Stimulated activated naive CD8-positive, alpha-beta T cell treated with anti-CD3 and anti-CD28 coated beads, Interleukin-15, amount 100 ng/mL, for 72 hours (primary cell): ENCODE measurements at regions not wholly inside any gene's neighbourhood (a gene's known extent, or its start where the extent isn't known, plus 50 kb on each side); places are given as distances from the start of the nearest gene placed in this dataset.
"Not testable (repeated sequence)": the region's sequence is repeated elsewhere in the genome, so short reads cannot be mapped to it uniquely, and the experiment has no call there.

Experiments
- ATAC-seq: fragments of 150-1000 bp; cut with Tn5 transposase; 2 replicates; pipeline ENCODE4 v1.10.0; 2021; ENCODE audit warnings: mild to moderate bottlenecking, moderate library complexity
- DNase-seq, 2 donors: peaks; one replicate each; pipeline ENCODE4 v3.0.0; 2021 to 2022
- H3K27ac Mint-ChIP-seq, 2 donors: one replicate each; pipeline ENCODE4 v1.8.0; 2022; ENCODE audit warnings: mild to moderate bottlenecking in 2 of 2, mixed read lengths in 2 of 2, moderate library complexity in 2 of 2
- H3K27me3 Mint-ChIP-seq: one replicate; pipeline ENCODE4 v1.8.0; 2022; ENCODE audit warnings: mixed read lengths
- H3K4me1 Mint-ChIP-seq: one replicate; pipeline ENCODE4 v1.8.0; 2022; ENCODE audit warnings: mild to moderate bottlenecking, mixed read lengths
- H3K4me3 Mint-ChIP-seq, 2 donors: one replicate each; pipeline ENCODE4 v1.8.0; 2022; ENCODE audit warnings: mild to moderate bottlenecking in 2 of 2, mixed read lengths in 2 of 2, moderate library complexity in 1 of 2
- H3K9me3 Mint-ChIP-seq, 2 donors: one replicate each; pipeline ENCODE4 v1.8.0; 2022; ENCODE audit warnings: mixed read lengths in 2 of 2

GRCh38 chr6:106830930-106831329 lies 143.6 kb downstream of the CD24 start:
- DNase-seq = no peak
- Mint-ChIP-seq H3K4me3 (no peak overlapping the region), H3K4me1 (no peaks in the 10 kb centered on the region), H3K27ac (no peak overlapping the region), H3K27me3 (peaks cover 17% of the 10 kb centered on the region), H3K9me3 (no peaks in the 10 kb centered on the region)
- ATAC-seq = no peak

- Mint-ChIP-seq H3K27me3 (peaks cover 3% of the 10 kb centered on the region), H3K9me3 (no peaks in the 10 kb centered on the region), H3K4me1 (no peaks in the 10 kb centered on the region), H3K4me3 (no peak overlapping the region), H3K27ac (no peak overlapping the region)
- ATAC-seq = no peak
- DNase-seq = no peak
These were observed 145.1 kb downstream of the CD24 start for GRCh38 chr6:106829451-106829850.

- ATAC-seq (no peak), DNase-seq (no peak)
- H3K4me1 Mint-ChIP-seq = no peaks in the 10 kb centered on the region
- no peak overlapping the region for H3K27ac Mint-ChIP-seq
- no peaks in the 10 kb centered on the region for H3K9me3 Mint-ChIP-seq
- no peaks in the 10 kb centered on the region for H3K27me3 Mint-ChIP-seq
- no peak overlapping the region for H3K4me3 Mint-ChIP-seq
These were observed 147.4 kb downstream of the CD24 start for GRCh38 chr6:106827081-106827480.

- no peak for DNase-seq
- H3K27ac Mint-ChIP-seq = no peak overlapping the region
- H3K27me3 Mint-ChIP-seq = no peaks in the 10 kb centered on the region
- H3K4me3 Mint-ChIP-seq = no peak overlapping the region
- no peaks in the 10 kb centered on the region for H3K9me3 Mint-ChIP-seq
- ATAC-seq = no peak
- H3K4me1 Mint-ChIP-seq = no peaks in the 10 kb centered on the region
These were observed 149.4 kb downstream of the CD24 start for GRCh38 chr6:106825156-106825555.

GRCh38 chr6:106823732-106824351 lies 150.7 kb downstream of the CD24 start:
- Mint-ChIP-seq H3K4me1 (no peaks in the 10 kb centered on the region), H3K4me3 (no peak overlapping the region), H3K27ac (no peak overlapping the region), H3K27me3 (no peaks in the 10 kb centered on the region), H3K9me3 (no peaks in the 10 kb centered on the region)
- DNase-seq (no peak), ATAC-seq (no peak)

- Mint-ChIP-seq H3K4me3 (no peak overlapping the region), H3K27me3 (no peaks in the 10 kb centered on the region), H3K9me3 (no peaks in the 10 kb centered on the region), H3K27ac (no peak overlapping the region), H3K4me1 (no peaks in the 10 kb centered on the region)
- ATAC-seq (no peak), DNase-seq (no peak)
These were observed 151.5 kb downstream of the CD24 start for GRCh38 chr6:106823058-106823457.

- H3K4me3 Mint-ChIP-seq = no peak overlapping the region
- H3K9me3 Mint-ChIP-seq = no peaks in the 10 kb centered on the region
- no peaks in the 10 kb centered on the region for H3K4me1 Mint-ChIP-seq
These were observed 154.1 kb downstream of the CD24 start for GRCh38 chr6:106820412-106820852.

GRCh38 chr6:106811088-106811686 lies 163.3 kb downstream of the CD24 start:
- Mint-ChIP-seq H3K4me1 (no peaks in the 10 kb centered on the region), H3K9me3 (peaks cover 41 to 46% of the 10 kb centered on the region in 2 donors), H3K27me3 (no peaks in the 10 kb centered on the region), H3K4me3 (no peak overlapping the region), H3K27ac (no peak overlapping the region)
- ATAC-seq (no peak), DNase-seq (no peak)

More at GRCh38 chr6:106820412-106820852, 154.1 kb downstream of the CD24 start:
- no peak for DNase-seq
- no peak overlapping the region for H3K27ac Mint-ChIP-seq
- no peak for ATAC-seq
- H3K27me3 Mint-ChIP-seq = no peaks in the 10 kb centered on the region

- Mint-ChIP-seq H3K4me3 (no peak overlapping the region), H3K9me3 (peaks cover 41 to 46% of the 10 kb centered on the region in 2 donors), H3K27ac (no peak overlapping the region), H3K4me1 (no peaks in the 10 kb centered on the region), H3K27me3 (no peaks in the 10 kb centered on the region)
- DNase-seq (no peak), ATAC-seq (no peak)
These were observed 165.8 kb downstream of the CD24 start for GRCh38 chr6:106808758-106809157.

GRCh38 chr6:106807947-106808611 lies 166.4 kb downstream of the CD24 start:
- H3K9me3 Mint-ChIP-seq = peaks cover 41 to 46% of the 10 kb centered on the region in 2 donors
- H3K4me1 Mint-ChIP-seq = no peaks in the 10 kb centered on the region
- no peaks in the 10 kb centered on the region for H3K27me3 Mint-ChIP-seq
- no peak overlapping the region for H3K27ac Mint-ChIP-seq
- DNase-seq = no peak
- no peak overlapping the region for H3K4me3 Mint-ChIP-seq
- no peak for ATAC-seq

- H3K9me3 Mint-ChIP-seq = peaks cover 27 to 35% of the 10 kb centered on the region in 2 donors
- not testable (repeated sequence) for H3K4me1 Mint-ChIP-seq, DNase-seq, H3K4me3 Mint-ChIP-seq, ATAC-seq, H3K27ac Mint-ChIP-seq
- peaks cover 10% of the 10 kb centered on the region for H3K27me3 Mint-ChIP-seq
These were observed 168.3 kb downstream of the CD24 start for GRCh38 chr6:106806253-106806652.

GRCh38 chr6:106805771-106806170 lies 168.8 kb downstream of the CD24 start:
- H3K4me3 Mint-ChIP-seq = no peak overlapping the region
- DNase-seq (no peak), ATAC-seq (no peak)
- H3K27ac Mint-ChIP-seq = no peak overlapping the region
- H3K27me3 Mint-ChIP-seq = peaks cover 15% of the 10 kb centered on the region
- no peaks in the 10 kb centered on the region for H3K4me1 Mint-ChIP-seq
- peaks cover 24 to 31% of the 10 kb centered on the region in 2 donors for H3K9me3 Mint-ChIP-seq

GRCh38 chr6:106804346-106805335 lies 169.9 kb downstream of the CD24 start:
- no peak for DNase-seq
- Mint-ChIP-seq H3K9me3 (peaks cover 17 to 25% of the 10 kb centered on the region in 2 donors), H3K27ac (no peak overlapping the region), H3K4me1 (no peaks in the 10 kb centered on the region), H3K4me3 (no peak overlapping the region), H3K27me3 (peaks cover 25% of the 10 kb centered on the region)
- no peak for ATAC-seq

- ATAC-seq = no peak
These were observed 171.3 kb downstream of the CD24 start for GRCh38 chr6:106803188-106803587.

GRCh38 chr6:106802139-106802538 lies 172.4 kb downstream of the CD24 start:
- H3K4me3 Mint-ChIP-seq = no peak overlapping the region
- H3K27me3 Mint-ChIP-seq = peaks cover 33% of the 10 kb centered on the region
- no peaks in the 10 kb centered on the region for H3K4me1 Mint-ChIP-seq
- DNase-seq = no peak
- no peak overlapping the region for H3K27ac Mint-ChIP-seq
- no peak for ATAC-seq
- H3K9me3 Mint-ChIP-seq = peaks cover 7 to 9% of the 10 kb centered on the region in 2 donors

More at GRCh38 chr6:106803188-106803587, 171.3 kb downstream of the CD24 start:
- Mint-ChIP-seq H3K9me3 (peaks cover 9 to 13% of the 10 kb centered on the region in 2 donors), H3K27me3 (peaks cover 33% of the 10 kb centered on the region), H3K27ac (no peak overlapping the region), H3K4me1 (no peaks in the 10 kb centered on the region), H3K4me3 (no peak overlapping the region)
- DNase-seq = no peak
